OCI-LY3 (cell line): ENCODE measurements at regions not wholly inside any gene's neighbourhood (a gene's known extent, or its start where the extent isn't known, plus 50 kb on each side); places are given as distances from the start of the nearest gene placed in this dataset.

ENCODE experiments used
- CTCF ChIP-seq: fragments of 200-600, 300-600 bp; sonication (generic); IDR thresholded peaks from 2 replicates; pipeline ENCODE4 v1.5.1; 2014; ENCODE audit warnings: antibody characterized with exemption, low read length, low read depth
- EZH2phosphoT487 ChIP-seq: fragments of 200-600 bp; shearing (Covaris generic); IDR thresholded peaks from 2 replicates; pipeline ENCODE4 v1.6.1; 2018; ENCODE audit warnings: antibody characterized with exemption, mixed run types, low read depth

GRCh38 chr2:120561379-120562035 is 174.2 kb upstream of the GLI2 start:
- TF ChIP-seq CTCF (no peak), EZH2phosphoT487 (no peak)
